ENCODE measurements at regions not wholly inside any gene's neighbourhood (a gene's known extent, or its start where the extent isn't known, plus 50 kb on each side); places are given as distances from the start of the nearest gene placed in this dataset.
A peak's percentile ranks its signal among the peaks of the same experiment; 100 is the strongest.
"Not testable (repeated sequence)": the region's sequence is repeated elsewhere in the genome, so short reads cannot be mapped to it uniquely, and the experiment has no call there.

DNA sequence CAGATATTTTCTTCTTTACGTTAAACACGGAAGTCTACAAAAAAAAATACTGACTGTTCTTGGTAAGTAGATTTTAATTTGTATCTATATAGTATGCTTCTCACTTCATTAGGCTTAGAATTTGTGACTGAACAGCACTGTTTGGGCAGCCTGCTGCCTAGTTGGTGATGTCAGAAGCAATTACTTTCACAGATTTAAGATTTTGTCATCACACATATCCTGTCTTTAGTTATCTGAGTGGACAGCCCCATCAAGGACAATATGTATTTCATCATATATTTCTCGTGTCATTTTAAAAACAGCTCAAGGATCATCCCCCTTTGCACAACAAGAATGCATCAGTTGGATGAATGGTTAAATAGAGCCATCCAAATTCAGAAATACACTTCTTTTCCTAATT is 338.4 kb upstream of the CITED2 start:
- no peak for DNase-seq

GRCh38 chr6:139711804-139712585 is 337.5 kb upstream of the CITED2 start:
- DNase-seq, result no peak

GRCh38 chr6:139710556-139710955 is 336.1 kb upstream of the CITED2 start:
- DNase-seq, result no peak

DNA sequence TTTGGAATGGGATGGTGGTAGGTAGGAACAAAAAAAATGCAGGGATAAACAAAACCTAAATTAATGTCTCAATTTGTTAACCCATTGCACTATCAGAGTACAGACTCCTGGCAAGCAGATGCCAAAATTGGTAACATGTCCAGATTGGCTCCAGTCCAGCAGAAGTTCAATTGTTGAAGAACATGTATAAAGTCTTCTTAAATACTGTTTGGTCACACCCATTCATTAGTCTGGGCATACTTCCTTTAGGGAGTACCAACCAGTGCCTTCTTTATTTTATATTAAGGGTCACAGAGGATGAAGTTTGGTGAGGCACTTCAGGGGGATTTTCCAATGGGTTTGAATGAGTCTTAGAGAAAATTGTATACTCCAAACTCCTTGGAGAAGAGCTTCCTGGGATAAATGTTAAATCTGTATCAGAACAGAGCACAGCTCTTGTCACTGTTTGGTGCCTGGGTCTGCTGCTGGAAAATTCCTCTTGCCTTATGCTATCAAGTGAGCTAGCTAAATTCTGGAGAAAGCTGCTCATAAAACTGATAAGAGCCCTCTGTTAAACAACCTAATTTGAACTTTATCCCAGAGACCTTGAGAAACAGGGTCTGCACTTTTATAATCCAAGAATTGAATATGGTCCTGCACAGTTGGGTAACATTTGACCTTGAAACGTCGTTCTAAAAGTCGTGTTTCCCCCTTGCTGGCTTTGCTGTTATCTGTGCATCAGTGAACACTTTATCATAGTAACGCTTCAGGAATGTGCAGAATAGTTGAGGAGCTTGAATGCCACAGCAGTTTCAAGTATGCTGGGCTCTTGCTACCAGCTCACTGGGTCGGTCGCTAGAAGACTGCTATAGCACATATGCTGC is 334.1 kb upstream of the CITED2 start:
- no peak for DNase-seq

DNA sequence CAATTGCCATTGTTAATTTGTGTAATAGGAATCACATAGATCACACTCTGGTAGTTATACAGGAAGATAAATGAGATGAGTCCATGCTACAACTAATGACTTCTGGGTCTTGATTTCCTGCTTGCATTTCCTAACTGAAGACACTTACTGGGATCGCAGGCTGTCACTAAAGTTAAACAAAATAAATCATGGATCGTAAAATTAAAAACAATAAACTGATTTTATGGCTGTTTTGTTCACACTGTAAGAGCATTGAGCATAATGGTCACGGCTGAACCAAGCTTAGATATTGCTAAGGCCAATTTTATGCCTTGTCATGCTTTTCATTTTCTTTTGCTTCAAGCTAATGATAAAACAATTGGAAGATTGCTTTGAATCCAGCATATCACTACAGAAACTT is 332.5 kb upstream of the CITED2 start:
- no peak for DNase-seq

DNA sequence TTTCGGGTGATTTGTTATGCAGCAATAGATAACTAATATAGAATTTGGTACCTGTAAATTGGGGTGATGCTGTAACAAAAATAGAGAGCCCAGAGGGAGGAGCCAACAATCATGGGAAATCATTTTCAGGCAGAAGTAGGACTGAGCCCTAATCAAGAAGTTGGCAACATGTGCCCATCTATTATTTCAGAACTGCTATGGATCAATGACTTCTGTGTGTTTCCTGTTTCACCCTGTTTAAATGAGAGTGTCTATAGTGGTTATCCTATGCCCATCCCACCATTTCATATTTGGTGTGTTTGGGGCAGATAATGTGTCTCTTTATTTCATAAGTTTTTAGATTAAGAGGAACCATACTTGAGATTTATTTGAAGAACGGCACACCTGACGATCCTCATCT is 330.8 kb upstream of the CITED2 start:
- no peak for DNase-seq

DNA sequence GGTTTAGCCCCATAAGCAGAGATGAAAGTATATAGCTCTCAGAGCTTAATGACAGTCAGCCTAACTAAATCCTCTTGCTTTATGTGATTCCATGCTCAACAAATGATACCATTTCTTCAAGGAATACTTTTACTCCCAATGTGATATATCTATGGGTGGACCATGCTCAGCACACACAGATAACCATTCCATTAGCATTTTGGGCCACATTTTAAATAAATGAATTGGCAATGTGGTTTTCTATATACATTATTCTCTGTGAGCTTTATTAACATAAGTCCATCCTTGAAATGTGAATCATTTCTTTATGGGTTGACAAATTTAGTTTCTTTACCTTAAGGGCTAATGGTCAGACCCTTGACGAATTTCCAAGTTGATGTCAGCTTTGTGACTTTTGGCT is 329.3 kb upstream of the CITED2 start:
- DNase-seq, result no peak

DNA sequence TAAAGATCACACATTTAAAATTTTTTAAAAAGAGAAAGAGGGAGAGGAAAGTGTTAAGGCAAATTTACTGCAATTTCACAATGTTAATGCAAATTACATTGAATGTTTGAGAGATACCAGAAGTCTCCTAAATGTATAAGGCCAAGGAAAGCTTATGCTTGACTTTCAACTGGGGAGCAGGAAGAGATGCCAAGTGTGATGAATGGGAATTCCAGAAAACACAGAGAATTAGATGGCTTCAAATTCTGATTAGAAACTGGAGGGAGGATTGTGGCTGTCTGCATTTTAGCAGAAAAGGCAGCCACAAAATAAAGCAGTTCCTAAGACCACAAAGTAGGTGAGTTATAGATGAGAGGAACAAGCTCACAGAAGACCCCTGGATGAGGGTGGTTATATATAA is 328.3 kb upstream of the CITED2 start:
- DNase-seq, result no peak

- DNase-seq, result no peak
These were observed 327.2 kb upstream of the CITED2 start for GRCh38 chr6:139701695-139702094.

- DNase-seq, result no peak
These were observed 326.6 kb upstream of the CITED2 start for GRCh38 chr6:139701003-139701402.

DNA sequence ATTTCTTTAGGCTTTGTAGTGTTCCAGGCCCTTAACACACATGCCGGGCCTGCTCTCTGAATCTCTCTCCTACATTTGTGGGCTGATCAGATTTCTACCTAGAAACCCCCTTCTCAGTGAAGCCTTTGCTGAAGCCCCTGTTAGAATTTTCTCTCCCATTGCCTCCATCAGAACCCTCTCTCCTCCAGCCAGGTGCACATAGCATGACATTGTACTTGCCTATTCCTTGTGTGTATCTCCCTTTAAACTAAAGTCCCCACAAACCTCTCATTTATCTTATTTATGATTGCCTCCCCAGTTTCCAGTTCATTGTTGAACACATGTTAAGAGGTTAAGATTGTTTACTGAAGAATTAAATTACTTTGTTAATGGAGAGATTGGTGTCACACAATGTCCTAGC is 325.5 kb upstream of the CITED2 start:
- DNase-seq, result no peak

GRCh38 chr6:139699335-139699734 is 324.9 kb upstream of the CITED2 start:
- DNase-seq, result no peak

DNA sequence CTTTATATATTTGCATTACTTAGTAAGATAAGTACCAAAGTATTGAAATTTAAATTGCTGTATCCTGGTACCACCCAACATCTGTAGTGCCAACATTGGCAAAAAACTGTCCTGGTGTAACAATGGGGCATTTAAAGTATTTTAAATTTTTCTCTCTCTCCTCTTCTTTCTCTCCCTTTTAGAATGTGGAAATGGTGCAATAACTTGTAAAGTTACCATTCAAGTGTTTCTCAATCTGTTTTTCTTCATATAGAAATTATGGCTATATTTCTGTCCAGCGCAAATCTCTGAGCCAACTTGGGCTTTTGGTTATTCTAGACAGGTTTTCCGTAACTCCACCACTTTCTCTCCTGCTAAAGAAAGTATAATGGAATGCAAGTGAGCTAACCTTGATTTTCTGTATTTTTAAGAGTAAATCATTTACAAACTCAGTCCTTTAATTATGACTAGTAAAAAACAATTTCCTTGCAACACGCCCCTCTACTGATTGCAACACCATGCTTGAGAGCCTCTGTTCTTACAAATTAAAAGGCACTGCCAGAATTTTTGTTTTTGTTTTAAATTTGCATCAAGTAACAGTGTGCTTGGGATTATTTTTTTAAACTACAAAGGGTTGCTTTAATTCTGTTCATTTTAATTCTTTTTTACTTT is 324.2 kb upstream of the CITED2 start:
- no peak for DNase-seq

- DNase-seq, result not testable (repeated sequence)
These were observed 323.4 kb upstream of the CITED2 start for GRCh38 chr6:139697856-139698255.

DNA sequence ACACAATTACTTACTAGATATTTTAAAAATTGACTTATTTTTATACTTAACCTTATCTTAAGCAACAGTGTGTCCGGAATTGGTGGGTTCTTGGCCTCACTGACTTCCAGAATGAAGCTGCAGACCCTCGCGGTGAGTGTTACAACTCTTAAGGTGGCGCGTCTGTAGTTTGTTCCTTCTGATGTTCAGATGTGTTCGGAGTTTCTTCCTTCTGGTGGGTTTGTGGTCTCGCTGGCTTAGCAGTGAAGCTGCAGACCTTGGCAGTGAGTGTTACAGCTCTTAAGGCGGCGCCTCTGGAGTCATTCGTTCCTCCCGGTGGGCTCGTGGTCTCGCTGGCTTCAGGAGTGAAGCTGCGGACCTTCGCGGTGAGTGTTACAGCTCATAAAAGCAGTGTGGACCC is 322.5 kb upstream of the CITED2 start:
- DNase-seq, result peak in 1 of 5 experiments; percentile 5

- no peak for DNase-seq
These were observed 320.9 kb upstream of the CITED2 start for GRCh38 chr6:139695361-139695760.

DNA sequence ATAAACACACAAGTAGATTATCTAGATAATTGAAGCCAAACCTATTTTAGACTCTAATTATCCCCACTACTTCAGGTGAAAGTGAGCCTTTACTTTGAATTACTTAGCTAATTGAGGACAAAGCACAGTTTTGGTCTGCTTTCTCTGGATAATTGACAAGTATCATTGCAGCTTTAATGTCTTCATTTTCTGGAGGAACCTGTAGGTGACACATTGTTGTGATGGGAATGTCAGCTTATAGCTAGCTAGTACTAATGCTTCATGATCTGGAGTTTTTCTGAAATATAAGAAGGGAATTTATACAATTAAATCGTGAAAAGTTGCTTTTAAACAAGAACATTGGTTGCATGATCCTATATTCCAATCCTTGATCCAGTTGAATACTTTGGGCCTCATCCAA is 319.3 kb upstream of the CITED2 start:
- no peak for DNase-seq

GRCh38 chr6:139690007-139690406 is 315.6 kb upstream of the CITED2 start:
- DNase-seq, result no peak

DNA sequence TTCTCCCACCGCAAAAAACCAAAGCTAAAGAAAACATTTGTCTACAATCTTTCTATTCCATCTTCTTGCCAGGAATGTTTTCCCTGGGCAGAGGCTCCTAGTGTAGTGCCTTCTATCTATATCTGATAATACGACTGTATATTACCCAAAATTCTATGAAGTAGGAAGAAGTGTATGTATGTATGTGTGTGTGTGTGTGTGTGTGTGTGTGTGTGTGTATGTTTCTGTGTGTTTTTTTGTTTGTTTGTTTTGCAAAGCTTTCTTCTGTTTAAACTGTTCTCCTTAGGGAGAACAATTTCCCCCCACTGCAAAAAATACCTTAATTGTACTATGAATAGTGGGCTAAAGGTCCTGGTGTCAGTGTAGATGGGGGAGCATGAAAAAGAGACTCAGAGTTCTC is 312.6 kb upstream of the CITED2 start:
- DNase-seq, result no peak

DNA sequence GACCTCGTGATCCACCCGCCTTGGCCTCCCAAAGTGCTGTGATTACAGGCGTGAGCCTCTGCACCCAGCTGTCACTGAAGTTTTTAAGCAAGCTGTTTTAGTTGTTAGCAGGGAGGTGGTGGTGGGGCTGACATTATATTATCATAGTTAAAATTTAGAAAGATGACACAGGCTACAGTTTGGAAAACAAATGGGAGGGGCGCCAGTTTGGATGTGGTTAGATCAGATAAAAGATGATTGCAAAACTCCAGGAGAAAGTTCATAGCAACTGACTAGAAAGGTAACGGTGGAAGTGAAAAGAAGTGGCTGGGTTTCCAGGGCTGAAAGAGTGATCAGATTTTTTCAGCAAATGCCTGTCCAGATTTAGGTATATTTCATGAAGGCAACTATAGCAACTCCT is 311.9 kb upstream of the CITED2 start:
- no peak for DNase-seq

- no peak for DNase-seq
These were observed 310.6 kb upstream of the CITED2 start for GRCh38 chr6:139685009-139685408.

GRCh38 chr6:139680819-139681218 is 306.4 kb upstream of the CITED2 start:
- no peak for DNase-seq

- DNase-seq, result no peak
These were observed 305.2 kb upstream of the CITED2 start for GRCh38 chr6:139679516-139680179.

All from T-helper 2 cell (primary cell).